ENCODE measurements at regions not wholly inside any gene's neighbourhood (a gene's known extent, or its start where the extent isn't known, plus 50 kb on each side); places are given as distances from the start of the nearest gene placed in this dataset.

DNA sequence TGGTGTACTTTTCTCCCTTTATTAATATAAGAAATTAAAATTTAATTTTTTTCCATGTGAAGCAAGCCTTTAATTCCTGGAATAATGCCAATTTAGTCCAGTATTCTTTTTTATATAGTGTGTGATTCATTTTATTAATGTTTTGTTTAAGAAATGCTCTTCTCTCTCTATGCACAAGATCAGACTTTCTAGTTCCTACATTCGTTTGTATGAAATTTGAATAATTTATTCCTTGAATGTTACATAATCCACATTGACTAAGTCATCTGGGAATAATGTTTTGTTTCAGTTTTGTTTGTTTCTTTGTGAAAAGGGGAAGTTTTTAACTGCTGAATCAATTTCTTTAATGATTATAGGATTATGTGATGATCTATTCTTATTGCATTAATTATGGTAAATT, 181.4 kb upstream of the ID4 start:
- no peak for DNase-seq (ENCODE audit: low read depth, low spot score)
- Histone ChIP-seq H3K27ac (ENCODE audit: insufficient read depth, low read depth, low read length) (no peak overlapping the region), H3K27me3 (ENCODE audit: control insufficient read depth in 2 of 2, insufficient read depth in 2 of 2, low read length in 2 of 2) (no peaks in the 10 kb centered on the region), H3K79me2 (ENCODE audit: control insufficient read depth, insufficient read depth, low read length) (no peaks in the 10 kb centered on the region), H3K4me2 (ENCODE audit: insufficient read depth, low read length) (no peak overlapping the region), H3K9me1 (replicated peaks; ENCODE audit: control insufficient read depth, extremely low read depth, insufficient read depth, low read length) (no peaks in the 10 kb centered on the region), H3K4me3 (replicated peaks in 1 of 3; ENCODE audit: insufficient read depth in 1 of 3, low read depth in 1 of 3, low read length in 3 of 3) (no peak overlapping the region), H3K4me1 (ENCODE audit: control insufficient read depth, extremely low read depth, insufficient read depth, low read length) (no peaks in the 10 kb centered on the region), H2AFZ (ENCODE audit: low read depth, low read length) (no peak overlapping the region), H4K20me1 (replicated peaks; ENCODE audit: control insufficient read depth, extremely low read depth, insufficient read depth, low read length) (no peaks in the 10 kb centered on the region), H3K9me3 (replicated peaks; ENCODE audit: control insufficient read depth, insufficient read depth, low read length) (no peaks in the 10 kb centered on the region), H3K9ac (replicated peaks; ENCODE audit: extremely low read depth, insufficient read depth, low read length) (no peak overlapping the region), H3K36me3 (ENCODE audit: control insufficient read depth in 2 of 2, extremely low read depth in 1 of 2, insufficient read depth in 2 of 2, low read length in 2 of 2) (no peaks in the 10 kb centered on the region)
- TF ChIP-seq POLR2A (IDR thresholded peaks at IDR 0.05; ENCODE audit: low read depth, low read length): no peak
- no peak for TF ChIP-seq MYC (IDR thresholded peaks at IDR 0.05; ENCODE audit: low read depth, low read length)
- TF ChIP-seq POLR2AphosphoS5 (IDR thresholded peaks at IDR 0.05; ENCODE audit: insufficient read depth, low read depth, low read length): no peak
- ChIA-PET POLR2A (no interaction called here), CTCF (no interaction called here)
- FAIRE-seq: no peak
- no TSS peak for BruUV-seq (replicated peaks)
- dilution Hi-C loops (cut with MboI; ENCODE audit: extremely low pct_ligation_motif_present, low sequenced_read_pairs) (no loop called here), intact Hi-C loops (cut with micrococcal nuclease) (no loop called here)

GRCh38 chr6:19660123-19660910, 176.9 kb upstream of the ID4 start:
- dilution Hi-C loops (cut with MboI; ENCODE audit: extremely low pct_ligation_motif_present, low sequenced_read_pairs): no loop called here
- no peak for FAIRE-seq
- CTCF ChIA-PET: no interaction called here

More at GRCh38 chr6:19660123-19660910, 176.9 kb upstream of the ID4 start:
- H3K4me2 ChIP-seq (ENCODE audit: insufficient read depth, low read length): no peak overlapping the region
- H3K9me1 ChIP-seq (replicated peaks; ENCODE audit: control insufficient read depth, extremely low read depth, insufficient read depth, low read length): no peaks in the 10 kb centered on the region
- POLR2A ChIA-PET: no interaction called here
- no peak overlapping the region for H3K27ac ChIP-seq (ENCODE audit: insufficient read depth, low read depth, low read length)
- TF ChIP-seq POLR2AphosphoS5 (IDR thresholded peaks at IDR 0.05; ENCODE audit: insufficient read depth, low read depth, low read length): no peak
- no peak for TF ChIP-seq EZH2 (IDR thresholded peaks at IDR 0.05; ENCODE audit: borderline replicate concordance, low read depth, low read length, severe bottlenecking)
- no peak for TF ChIP-seq MYC (IDR thresholded peaks at IDR 0.05; ENCODE audit: low read depth, low read length)
- TF ChIP-seq, protein P1, sequence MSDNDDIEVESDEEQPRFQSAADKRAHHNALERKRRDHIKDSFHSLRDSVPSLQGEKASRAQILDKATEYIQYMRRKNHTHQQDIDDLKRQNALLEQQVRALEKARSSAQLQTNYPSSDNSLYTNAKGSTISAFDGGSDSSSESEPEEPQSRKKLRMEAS (IDR thresholded peaks at IDR 0.05; ENCODE audit: insufficient read depth, insufficient read length): no peak
- TF ChIP-seq GATA2 (IDR thresholded peaks at IDR 0.05; ENCODE audit: insufficient read depth, insufficient read length, low read depth, low read length): no peak
- TF ChIP-seq FOS (IDR thresholded peaks at IDR 0.05; ENCODE audit: borderline replicate concordance, insufficient read depth, low read length): no peak
- no peak for TF ChIP-seq POLR2A (IDR thresholded peaks at IDR 0.05; ENCODE audit: low read depth, low read length)
- TF ChIP-seq, protein P2, sequence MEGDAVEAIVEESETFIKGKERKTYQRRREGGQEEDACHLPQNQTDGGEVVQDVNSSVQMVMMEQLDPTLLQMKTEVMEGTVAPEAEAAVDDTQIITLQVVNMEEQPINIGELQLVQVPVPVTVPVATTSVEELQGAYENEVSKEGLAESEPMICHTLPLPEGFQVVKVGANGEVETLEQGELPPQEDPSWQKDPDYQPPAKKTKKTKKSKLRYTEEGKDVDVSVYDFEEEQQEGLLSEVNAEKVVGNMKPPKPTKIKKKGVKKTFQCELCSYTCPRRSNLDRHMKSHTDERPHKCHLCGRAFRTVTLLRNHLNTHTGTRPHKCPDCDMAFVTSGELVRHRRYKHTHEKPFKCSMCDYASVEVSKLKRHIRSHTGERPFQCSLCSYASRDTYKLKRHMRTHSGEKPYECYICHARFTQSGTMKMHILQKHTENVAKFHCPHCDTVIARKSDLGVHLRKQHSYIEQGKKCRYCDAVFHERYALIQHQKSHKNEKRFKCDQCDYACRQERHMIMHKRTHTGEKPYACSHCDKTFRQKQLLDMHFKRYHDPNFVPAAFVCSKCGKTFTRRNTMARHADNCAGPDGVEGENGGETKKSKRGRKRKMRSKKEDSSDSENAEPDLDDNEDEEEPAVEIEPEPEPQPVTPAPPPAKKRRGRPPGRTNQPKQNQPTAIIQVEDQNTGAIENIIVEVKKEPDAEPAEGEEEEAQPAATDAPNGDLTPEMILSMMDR (IDR thresholded peaks at IDR 0.05; ENCODE audit: extremely low read depth in 1 of 2, insufficient read depth in 1 of 2, low read depth in 1 of 2, low read length in 2 of 2): no peak
- TF ChIP-seq JUN (IDR thresholded peaks at IDR 0.05; ENCODE audit: borderline replicate concordance, insufficient read depth, insufficient read length, low read depth): no peak
- intact Hi-C loops (cut with micrococcal nuclease): no loop called here
- DNase-seq (ENCODE audit: low read depth, low spot score): no peak
- H3K9ac ChIP-seq (replicated peaks; ENCODE audit: extremely low read depth, insufficient read depth, low read length): no peak overlapping the region
- BruUV-seq (replicated peaks): no TSS peak
- no peaks in the 10 kb centered on the region for H3K36me3 ChIP-seq (ENCODE audit: control insufficient read depth in 2 of 2, extremely low read depth in 1 of 2, insufficient read depth in 2 of 2, low read length in 2 of 2)
- H4K20me1 ChIP-seq (replicated peaks; ENCODE audit: control insufficient read depth, extremely low read depth, insufficient read depth, low read length): no peaks in the 10 kb centered on the region
- H3K4me3 ChIP-seq (replicated peaks in 1 of 3; ENCODE audit: insufficient read depth in 1 of 3, low read depth in 1 of 3, low read length in 3 of 3): no peak overlapping the region
- H3K27me3 ChIP-seq (ENCODE audit: control insufficient read depth in 2 of 2, insufficient read depth in 2 of 2, low read length in 2 of 2): no peaks in the 10 kb centered on the region
- H3K79me2 ChIP-seq (ENCODE audit: control insufficient read depth, insufficient read depth, low read length): no peaks in the 10 kb centered on the region
- no peaks in the 10 kb centered on the region for H3K4me1 ChIP-seq (ENCODE audit: control insufficient read depth, extremely low read depth, insufficient read depth, low read length)
- H2AFZ ChIP-seq (ENCODE audit: low read depth, low read length): no peak overlapping the region
- no peaks in the 10 kb centered on the region for H3K9me3 ChIP-seq (replicated peaks; ENCODE audit: control insufficient read depth, insufficient read depth, low read length)

Data from endothelial cell of umbilical vein (primary cell).